Lung (tissue), 11 donors: ENCODE measurements at regions not wholly inside any gene's neighbourhood (a gene's known extent, or its start where the extent isn't known, plus 50 kb on each side); places are given as distances from the start of the nearest gene placed in this dataset.

Experiments used
- ATAC-seq: fragments of 200-7000 bp; cut with Tn5 transposase; one replicate; pipeline ENCODE4 v1.9.1; 2020; ENCODE audit warnings: moderate number of reproducible peaks; ENCODE audit not compliant: insufficient read depth, low FRiP score
- DNase-seq, 3 donors: peaks; one replicate each; pipeline ENCODE4 v3.0.0-alpha.2; 2013 to 2017
- H3K27ac ChIP-seq, 2 donors: one replicate each; pipeline ENCODE4 v1.5.1; 2013; ENCODE audit warnings: mild to moderate bottlenecking in 2 of 2, moderate library complexity in 2 of 2, control low read depth in 1 of 2, inconsistent platforms in 1 of 2, low read depth in 1 of 2, low read length in 1 of 2
- H3K27me3 ChIP-seq, 3 donors: one replicate each; pipeline ENCODE4 v1.5.1; 2013; ENCODE audit warnings: low read length in 2 of 3; ENCODE audit not compliant: control insufficient read depth in 3 of 3, insufficient read depth in 3 of 3
- H3K36me3 ChIP-seq, 4 donors: one replicate each; pipeline ENCODE4 v1.5.1; 2013; ENCODE audit warnings: low read length in 4 of 4, mild to moderate bottlenecking in 1 of 4, moderate library complexity in 1 of 4; ENCODE audit not compliant: control insufficient read depth in 4 of 4, insufficient read depth in 4 of 4
- H3K4me1 ChIP-seq, 5 donors: one replicate each; pipeline ENCODE4 v1.5.1; 2013; ENCODE audit warnings: low read length in 5 of 5, mild to moderate bottlenecking in 2 of 5, moderate library complexity in 1 of 5; ENCODE audit not compliant: control insufficient read depth in 5 of 5, insufficient read depth in 5 of 5
- H3K4me3 ChIP-seq: one replicate; pipeline ENCODE4 v1.5.1; 2013; ENCODE audit warnings: mild to moderate bottlenecking, control low read depth, moderate library complexity
- H3K9ac ChIP-seq, 2 donors: one replicate each; pipeline ENCODE4 v1.5.1; 2013; ENCODE audit warnings: low read length in 2 of 2, control low read depth in 1 of 2; ENCODE audit not compliant: insufficient read depth in 1 of 2
- H3K9me3 ChIP-seq, 4 donors: one replicate each; pipeline ENCODE4 v1.5.1; 2013; ENCODE audit warnings: low read length in 3 of 4, mild to moderate bottlenecking in 1 of 4, moderate library complexity in 1 of 4; ENCODE audit not compliant: control insufficient read depth in 4 of 4, insufficient read depth in 3 of 4
- CTCF ChIP-seq: IDR thresholded peaks from 2 replicates; pipeline ENCODE4 v1.5.1; 2012; ENCODE audit warnings: mild to moderate bottlenecking; ENCODE audit errors: control extremely low read depth, extremely low read depth
- WGBS, 2 donors: extraction: QIAGEN DNeasy Blood & Tissue Kit; methylation state at CpG; one replicate each; pipeline ENCODE4 v1.1.7; 2013; 5-methylcytosine and 5-hydroxymethylcytosine counted together
- donor health status: control.
- donor health status: control.
- donor health status: Bipolar disorder and iron deficiency.
- donor health status: healthy.
- donor health status: DM: yes; HTN: yes; CAD: no.

GRCh38 chr5:101626572-101626971, 669.5 kb downstream of the SLCO4C1 start:
- Histone ChIP-seq H3K27me3 (no peaks in the 10 kb centered on the region), H3K9ac (no peak overlapping the region), H3K36me3 (no peaks in the 10 kb centered on the region), H3K9me3 (no peaks in the 10 kb centered on the region), H3K4me3 (no peak overlapping the region), H3K27ac (no peak overlapping the region), H3K4me1 (no peaks in the 10 kb centered on the region)
- ATAC-seq, result no peak
- no peak for TF ChIP-seq CTCF
- peak in 2 of 3 donors; percentile 3 to 51 for DNase-seq
- WGBS, 2 donors, result 64 to 80% methylated on average over 1 of the region's 1 CpG

- 82 to 85% methylated on average over 6 of the region's 6 CpGs for WGBS, 2 donors
- no peak for TF ChIP-seq CTCF
- Histone ChIP-seq H3K36me3 (no peaks in the 10 kb centered on the region), H3K27me3 (no peaks in the 10 kb centered on the region), H3K4me3 (no peak overlapping the region), H3K27ac (no peak overlapping the region), H3K9ac (no peak overlapping the region), H3K9me3 (peaks cover 0 to 4% (median 1%) of the 10 kb centered on the region in 4 donors), H3K4me1 (no peaks in the 10 kb centered on the region)
- ATAC-seq (no peak), DNase-seq (no peak)
These were observed 685.0 kb downstream of the SLCO4C1 start for GRCh38 chr5:101611039-101611438.

GRCh38 chr5:101608322-101608721, 687.8 kb downstream of the SLCO4C1 start:
- H3K27ac ChIP-seq, result no peak overlapping the region
- H3K9me3 ChIP-seq, result peaks cover 0 to 4% (median 1%) of the 10 kb centered on the region in 4 donors
- no peak for DNase-seq
- ATAC-seq, result no peak
- H3K9ac ChIP-seq, result no peak overlapping the region
- no peak overlapping the region for H3K4me3 ChIP-seq
- no peaks in the 10 kb centered on the region for H3K27me3 ChIP-seq
- no peak for TF ChIP-seq CTCF
- no peaks in the 10 kb centered on the region for H3K36me3 ChIP-seq
- WGBS, 2 donors, result 82 to 85% methylated on average over 1 of the region's 1 CpG
- H3K4me1 ChIP-seq, result no peaks in the 10 kb centered on the region

GRCh38 chr5:101605700-101606099, 690.4 kb downstream of the SLCO4C1 start:
- no peak for ATAC-seq
- DNase-seq, result no peak
- no peaks in the 10 kb centered on the region for H3K4me1 ChIP-seq
- no peak overlapping the region for H3K4me3 ChIP-seq
- H3K9me3 ChIP-seq, result peaks cover 0 to under 1% (median 0%) of the 10 kb centered on the region in 4 donors
- H3K9ac ChIP-seq, result no peak overlapping the region
- H3K27ac ChIP-seq, result no peak overlapping the region
- H3K36me3 ChIP-seq, result no peaks in the 10 kb centered on the region
- TF ChIP-seq CTCF, result no peak
- 53 to 72% methylated on average over 3 of the region's 3 CpGs for WGBS, 2 donors
- H3K27me3 ChIP-seq, result no peaks in the 10 kb centered on the region
